Vagina (tissue), 2 donors: ENCODE measurements at regions not wholly inside any gene's neighbourhood (a gene's known extent, or its start where the extent isn't known, plus 50 kb on each side); places are given as distances from the start of the nearest gene placed in this dataset.

Experiments used
- POLR2A ChIP-seq, 2 donors: fragments of 450-650 bp; IDR thresholded peaks; one replicate each; pipeline ENCODE4 v1.6.1; 2017; ENCODE audit warnings: antibody characterized with exemption in 2 of 2, mild to moderate bottlenecking in 2 of 2, moderate library complexity in 2 of 2
- POLR2AphosphoS5 ChIP-seq, 2 donors: sonication (generic); formaldehyde crosslinking; IDR thresholded peaks; one replicate each; pipeline ENCODE4 v1.9.0; 2017; ENCODE audit warnings: antibody characterized with exemption in 2 of 2, mild to moderate bottlenecking in 2 of 2, low read depth in 1 of 2; ENCODE audit not compliant: insufficient read depth in 1 of 2
- TF ChIP-seq, protein P1 (sequence below), 3 experiments: fragments of 450-650 bp in 2 of 3; fragments of 200-600 bp in 1 of 3; sonication (generic) in 1 of 3; IDR thresholded peaks; one replicate each; pipeline ENCODE4 v1.5.1; 2017 to 2019; ENCODE audit warnings: antibody characterized with exemption in 3 of 3, mild to moderate bottlenecking in 2 of 3, moderate library complexity in 2 of 3

GRCh38 chrX:128992107-128992971, 531.0 kb downstream of the SMARCA1 start:
- TF ChIP-seq POLR2A (IDR thresholded peaks at IDR 0.05), result no peak
- no peak for TF ChIP-seq POLR2AphosphoS5 (IDR thresholded peaks at IDR 0.05; ENCODE audit: insufficient read depth in 1 of 2, low read depth in 1 of 2)
- TF ChIP-seq, protein P1, sequence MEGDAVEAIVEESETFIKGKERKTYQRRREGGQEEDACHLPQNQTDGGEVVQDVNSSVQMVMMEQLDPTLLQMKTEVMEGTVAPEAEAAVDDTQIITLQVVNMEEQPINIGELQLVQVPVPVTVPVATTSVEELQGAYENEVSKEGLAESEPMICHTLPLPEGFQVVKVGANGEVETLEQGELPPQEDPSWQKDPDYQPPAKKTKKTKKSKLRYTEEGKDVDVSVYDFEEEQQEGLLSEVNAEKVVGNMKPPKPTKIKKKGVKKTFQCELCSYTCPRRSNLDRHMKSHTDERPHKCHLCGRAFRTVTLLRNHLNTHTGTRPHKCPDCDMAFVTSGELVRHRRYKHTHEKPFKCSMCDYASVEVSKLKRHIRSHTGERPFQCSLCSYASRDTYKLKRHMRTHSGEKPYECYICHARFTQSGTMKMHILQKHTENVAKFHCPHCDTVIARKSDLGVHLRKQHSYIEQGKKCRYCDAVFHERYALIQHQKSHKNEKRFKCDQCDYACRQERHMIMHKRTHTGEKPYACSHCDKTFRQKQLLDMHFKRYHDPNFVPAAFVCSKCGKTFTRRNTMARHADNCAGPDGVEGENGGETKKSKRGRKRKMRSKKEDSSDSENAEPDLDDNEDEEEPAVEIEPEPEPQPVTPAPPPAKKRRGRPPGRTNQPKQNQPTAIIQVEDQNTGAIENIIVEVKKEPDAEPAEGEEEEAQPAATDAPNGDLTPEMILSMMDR (IDR thresholded peaks at IDR 0.05), result no peak
